IMR-90 (cell line): ENCODE measurements at regions not wholly inside any gene's neighbourhood (a gene's known extent, or its start where the extent isn't known, plus 50 kb on each side); places are given as distances from the start of the nearest gene placed in this dataset.

ENCODE experiments used
- ATAC-seq: fragments of 200-7000 bp; cut with Tn5 transposase; 2 replicates; pipeline ENCODE4 v1.9.1; 2020; ENCODE audit warnings: low read depth, mild to moderate bottlenecking, moderate library complexity
- BruUV-seq: library from RNA; stranded (reverse); fragments of 400-500 nt; replicated peaks from 2 replicates; lab custom pipeline; 2021; lab: Mats Ljungman, UMichigan
- CTCF ChIA-PET: fragments of 300-600 bp; formaldehyde crosslinking; extraction: SDS; loops from one replicate; lab custom pipeline; 2021; ENCODE audit warnings: antibody characterized with exemption; lab: Yijun Ruan, JAX
- POLR2A ChIA-PET: fragments of 300-600 bp; sonication (Branson Sonifier 250); formaldehyde crosslinking; loops from one replicate; lab custom pipeline; 2022; ENCODE audit warnings: antibody characterized with exemption; ENCODE audit not compliant: unreplicated experiment; lab: Charles Lee
- DNase-seq: peaks from one replicate; pipeline ENCODE4 v3.0.0; 2013
- H2AFZ ChIP-seq: replicated peaks from 2 replicates; pipeline ENCODE3; 2013; ENCODE audit warnings: low read length, mild to moderate bottlenecking; ENCODE audit not compliant: poor library complexity
- H2AK5ac ChIP-seq: 2 replicates; pipeline ENCODE4 v1.6.1; 2013; ENCODE audit warnings: low read depth, low read length, inconsistent platforms
- H2AK9ac ChIP-seq: replicated peaks from 2 replicates; pipeline ENCODE3; 2013; ENCODE audit warnings: mild to moderate bottlenecking, low read depth, low read length, moderate library complexity; ENCODE audit not compliant: poor library complexity
- H2BK120ac ChIP-seq: 2 replicates; pipeline ENCODE4 v1.6.1; 2013; ENCODE audit warnings: low read depth, low read length, inconsistent platforms
- H2BK15ac ChIP-seq: 3 replicates; pipeline ENCODE4 v1.6.1; 2013; ENCODE audit warnings: low read depth, low read length, inconsistent platforms
- H2BK20ac ChIP-seq: 2 replicates; pipeline ENCODE4 v1.6.1; 2013; ENCODE audit warnings: low read depth, mild to moderate bottlenecking, inconsistent platforms, low read length, moderate library complexity
- H2BK5ac ChIP-seq: 2 replicates; pipeline ENCODE4 v1.6.1; 2013; ENCODE audit warnings: mild to moderate bottlenecking, low read depth, low read length, inconsistent platforms; ENCODE audit not compliant: poor library complexity, severe bottlenecking
- H3K14ac ChIP-seq: replicated peaks from 2 replicates; pipeline ENCODE4 v1.6.1; 2013; ENCODE audit warnings: low read depth, low read length, inconsistent platforms
- H3K18ac ChIP-seq: 2 replicates; pipeline ENCODE4 v1.6.1; 2013; ENCODE audit warnings: low read depth, low read length, control low read depth
- H3K23ac ChIP-seq: 2 replicates; pipeline ENCODE4 v1.6.1; 2013; ENCODE audit warnings: low read depth, low read length, inconsistent platforms
- H3K27ac ChIP-seq: 2 replicates; pipeline ENCODE4 v1.5.1; 2013; ENCODE audit warnings: mild to moderate bottlenecking, control low read depth, low read length; ENCODE audit not compliant: insufficient read depth
- H3K27me3 ChIP-seq: 2 replicates; pipeline ENCODE4 v1.6.1; 2013; ENCODE audit warnings: low read length; ENCODE audit not compliant: control insufficient read depth, insufficient read depth
- H3K36me3 ChIP-seq: 2 replicates; pipeline ENCODE4 v1.6.1; 2013; ENCODE audit warnings: low read length, mixed read lengths; ENCODE audit not compliant: control insufficient read depth, insufficient read depth
- H3K4ac ChIP-seq: 2 replicates; pipeline ENCODE4 v1.6.1; 2013; ENCODE audit warnings: low read depth, low read length, inconsistent platforms
- H3K4me1 ChIP-seq: 2 replicates; pipeline ENCODE4 v1.6.1; 2013; ENCODE audit warnings: low read length, mixed read lengths; ENCODE audit not compliant: control insufficient read depth, insufficient read depth
- H3K4me2 ChIP-seq: 2 replicates; pipeline ENCODE4 v1.6.1; 2013; ENCODE audit warnings: low read depth, mild to moderate bottlenecking, control low read depth, low read length, moderate library complexity
- H3K4me3 ChIP-seq: 2 replicates; pipeline ENCODE4 v1.5.1; 2013; ENCODE audit warnings: low read depth, mild to moderate bottlenecking, control low read depth, low read length, moderate library complexity; ENCODE audit not compliant: insufficient read depth
- H3K56ac ChIP-seq: 2 replicates; pipeline ENCODE4 v1.6.1; 2013; ENCODE audit warnings: low read length, inconsistent platforms; ENCODE audit not compliant: insufficient read depth; ENCODE audit errors: extremely low read depth
- H3K79me1 ChIP-seq, 2 experiments: 2 replicates each; pipeline ENCODE4 v1.6.1; 2013; ENCODE audit warnings: low read length in 2 of 2, inconsistent platforms in 1 of 2, low read depth in 1 of 2
- H3K9ac ChIP-seq: 2 replicates; pipeline ENCODE4 v1.6.1; 2013; ENCODE audit warnings: low read depth, low read length, control low read depth
- H3K9me1 ChIP-seq: 2 replicates; pipeline ENCODE4 v1.6.1; 2013; ENCODE audit warnings: low read length, inconsistent platforms; ENCODE audit not compliant: insufficient read depth
- H3K9me3 ChIP-seq: 2 replicates; pipeline ENCODE4 v1.6.1; 2013; ENCODE audit warnings: low read length; ENCODE audit not compliant: control insufficient read depth, insufficient read depth
- H4K20me1 ChIP-seq: 2 replicates; pipeline ENCODE4 v1.6.1; 2013; ENCODE audit warnings: low read length, inconsistent platforms; ENCODE audit not compliant: insufficient read depth
- H4K5ac ChIP-seq: 2 replicates; pipeline ENCODE4 v1.6.1; 2013; ENCODE audit warnings: mild to moderate bottlenecking, low read depth, low read length, control low read depth
- H4K8ac ChIP-seq, 2 experiments: 2 replicates each; pipeline ENCODE4 v1.6.1; 2013; ENCODE audit warnings: low read depth in 2 of 2, low read length in 2 of 2, control low read depth in 1 of 2, inconsistent platforms in 1 of 2
- H4K91ac ChIP-seq: 2 replicates; pipeline ENCODE4 v1.6.1; 2013; ENCODE audit warnings: low read depth, low read length, inconsistent platforms; ENCODE audit not compliant: insufficient read depth
- BHLHE40 ChIP-seq: fragments of 150-350 bp; IDR thresholded peaks from 2 replicates; pipeline ENCODE4 v1.6.1; 2016; ENCODE audit warnings: mild to moderate bottlenecking, low read depth, low read length
- CEBPB ChIP-seq: IDR thresholded peaks from 2 replicates; pipeline ENCODE4 v1.6.1; 2012; ENCODE audit warnings: low read depth, low read length, improper control_type of control experiment
- CHD1 ChIP-seq: IDR thresholded peaks from 2 replicates; pipeline ENCODE4 v1.6.1; 2012; ENCODE audit warnings: low read depth, low read length, improper control_type of control experiment
- FOS ChIP-seq: fragments of 150-350 bp; IDR thresholded peaks from 2 replicates; pipeline ENCODE4 v1.6.1; 2016; ENCODE audit warnings: low read depth, low read length
- MAFK ChIP-seq: IDR thresholded peaks from 2 replicates; pipeline ENCODE4 v1.6.1; 2012; ENCODE audit warnings: low read depth, low read length, improper control_type of control experiment
- MAZ ChIP-seq: IDR thresholded peaks from 2 replicates; pipeline ENCODE4 v1.6.1; 2012; ENCODE audit warnings: low read depth, mild to moderate bottlenecking, low read length, improper control_type of control experiment, moderate library complexity, borderline replicate concordance
- MXI1 ChIP-seq: IDR thresholded peaks from 2 replicates; pipeline ENCODE4 v1.6.1; 2012; ENCODE audit warnings: low read depth, mild to moderate bottlenecking, low read length, moderate library complexity, borderline replicate concordance
- NFE2L2 ChIP-seq: fragments of 150-350 bp; IDR thresholded peaks from 2 replicates; pipeline ENCODE4 v1.6.1; 2016; ENCODE audit warnings: low read depth, mild to moderate bottlenecking, low read length
- POLR2A ChIP-seq: IDR thresholded peaks from 2 replicates; pipeline ENCODE4 v1.6.1; 2012; ENCODE audit warnings: mild to moderate bottlenecking, low read depth, low read length
- RAD21 ChIP-seq: IDR thresholded peaks from 2 replicates; pipeline ENCODE4 v1.6.1; 2012; ENCODE audit warnings: low read length, improper control_type of control experiment
- RCOR1 ChIP-seq: IDR thresholded peaks from 2 replicates; pipeline ENCODE4 v1.6.1; 2012; ENCODE audit warnings: mild to moderate bottlenecking, low read length, improper control_type of control experiment; ENCODE audit not compliant: insufficient replicate concordance
- RFX5 ChIP-seq: IDR thresholded peaks from 2 replicates; pipeline ENCODE4 v1.8.0; 2012; ENCODE audit warnings: low read depth, mild to moderate bottlenecking, low read length, moderate library complexity
- SMC3 ChIP-seq: fragments of 150-350 bp; IDR thresholded peaks from 2 replicates; pipeline ENCODE4 v1.6.1; 2016; ENCODE audit warnings: low read depth, mild to moderate bottlenecking, antibody characterized with exemption, low read length, moderate library complexity
- WGBS, 2 experiments: methylation state at CpG; one replicate each; pipeline versions ENCODE4 v1.1.5 to v1.1.7; 2013; ENCODE audit warnings: missing lambda C conversion rate in 2 of 2; ENCODE audit not compliant: insufficient read length in 1 of 2; ENCODE audit errors: extremely low coverage in 2 of 2; 5-methylcytosine and 5-hydroxymethylcytosine counted together
- dilution Hi-C: fragments of 300-500 bp; cut with HindIII; formaldehyde crosslinking; loops from one replicate; pipeline ENCODE4 v1.14.3; 2018; ENCODE audit warnings: low sequenced_read_pairs; ENCODE audit not compliant: unreplicated experiment
- in situ Hi-C: fragments of 300-500 bp; cut with MboI; formaldehyde crosslinking; loops from 3 replicates; pipeline ENCODE4 v1.14.3; 2019; ENCODE audit warnings: low sequenced_read_pairs, inconsistent platforms, mixed read lengths
- intact Hi-C: fragments of 100-400 bp; cut with micrococcal nuclease; formaldehyde crosslinking; loops from 2 replicates; pipeline ENCODE4 v1.10.0; 2022
- TF ChIP-seq, protein P1 (sequence below): fragments of 150-350 bp; IDR thresholded peaks from 2 replicates; pipeline ENCODE4 v1.6.1; 2016; ENCODE audit warnings: low read depth, mild to moderate bottlenecking, low read length, moderate library complexity, borderline replicate concordance
- TF ChIP-seq, protein P2 (sequence below): conservative IDR thresholded peaks from 2 replicates; pipeline ENCODE4 v1.5.1; 2012; ENCODE audit warnings: mild to moderate bottlenecking, low read depth, low read length, improper control_type of control experiment
- TF ChIP-seq, protein P3 (sequence below): fragments of 150-350 bp; IDR thresholded peaks from 2 replicates; pipeline ENCODE4 v1.6.1; 2017; ENCODE audit warnings: mild to moderate bottlenecking, antibody characterized with exemption, low read length, low read depth

DNA sequence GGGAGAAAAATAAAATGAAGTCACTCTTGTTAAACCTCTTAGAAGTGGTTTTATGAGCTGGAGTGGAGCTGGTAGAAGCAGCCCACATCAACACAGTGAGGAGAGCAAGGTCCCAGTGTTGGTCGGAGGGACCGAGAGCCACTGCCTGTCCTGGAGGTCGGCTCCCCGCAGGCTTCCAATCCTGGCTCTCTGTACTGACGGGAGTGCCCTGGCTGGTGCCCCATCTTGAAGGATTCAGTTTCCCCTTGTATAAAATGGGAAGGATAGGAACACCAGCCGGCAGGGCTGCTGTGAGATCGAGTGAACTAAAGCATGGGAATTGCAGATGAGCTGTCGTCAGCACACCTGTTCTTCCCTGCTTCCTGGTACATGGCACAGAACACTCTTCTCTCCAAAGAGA, 104.3 kb upstream of the ID2 start:
- Histone ChIP-seq H2AFZ (no peak overlapping the region), H4K8ac (no peak overlapping the region), H3K79me1 (no peaks in the 10 kb centered on the region), H3K14ac (no peak overlapping the region), H3K27me3 (no peaks in the 10 kb centered on the region), H3K9me1 (peaks cover 4% of the 10 kb centered on the region; the same call in 1 of the 2 replicates), H4K20me1 (no peaks in the 10 kb centered on the region), H3K23ac (no peak overlapping the region), H2BK20ac (no peak overlapping the region), H4K5ac (no peak overlapping the region), H2BK15ac (no peak overlapping the region), H2AK5ac (no peak overlapping the region), H3K9ac (no peak overlapping the region), H3K36me3 (no peaks in the 10 kb centered on the region), H3K56ac (no peak overlapping the region), H3K18ac (no peak overlapping the region), H3K27ac (no peak overlapping the region), H3K9me3 (no peaks in the 10 kb centered on the region), H3K4me2 (no peak overlapping the region), H3K4me3 (no peak overlapping the region), H3K4me1 (peaks cover 7% of the 10 kb centered on the region; the same call in 1 of the 2 replicates), H2BK120ac (no peak overlapping the region), H3K4ac (no peak overlapping the region), H4K91ac (no peak overlapping the region), H2BK5ac (no peak overlapping the region), H2AK9ac (no peak overlapping the region)
- no peak for ATAC-seq
- DNase-seq = no peak
- POLR2A ChIA-PET = no interaction called here
- intact Hi-C loops = no loop called here
- no TSS peak for BruUV-seq
- dilution Hi-C loops = no loop called here
- CTCF ChIA-PET = no interaction called here
- WGBS, 2 experiments = no CpG with 5 or more reads among the region's 8 CpGs
- no peak for TF ChIP-seq RCOR1
- TF ChIP-seq RAD21 = no peak
- no peak for TF ChIP-seq RFX5
- no peak for TF ChIP-seq MAFK
- TF ChIP-seq BHLHE40 = no peak
- TF ChIP-seq POLR2A = no peak
- TF ChIP-seq CEBPB = no peak
- TF ChIP-seq NFE2L2 = no peak
- TF ChIP-seq, protein P1, sequence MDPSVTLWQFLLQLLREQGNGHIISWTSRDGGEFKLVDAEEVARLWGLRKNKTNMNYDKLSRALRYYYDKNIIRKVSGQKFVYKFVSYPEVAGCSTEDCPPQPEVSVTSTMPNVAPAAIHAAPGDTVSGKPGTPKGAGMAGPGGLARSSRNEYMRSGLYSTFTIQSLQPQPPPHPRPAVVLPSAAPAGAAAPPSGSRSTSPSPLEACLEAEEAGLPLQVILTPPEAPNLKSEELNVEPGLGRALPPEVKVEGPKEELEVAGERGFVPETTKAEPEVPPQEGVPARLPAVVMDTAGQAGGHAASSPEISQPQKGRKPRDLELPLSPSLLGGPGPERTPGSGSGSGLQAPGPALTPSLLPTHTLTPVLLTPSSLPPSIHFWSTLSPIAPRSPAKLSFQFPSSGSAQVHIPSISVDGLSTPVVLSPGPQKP = no peak
- no peak for TF ChIP-seq MXI1
- TF ChIP-seq, protein P2, sequence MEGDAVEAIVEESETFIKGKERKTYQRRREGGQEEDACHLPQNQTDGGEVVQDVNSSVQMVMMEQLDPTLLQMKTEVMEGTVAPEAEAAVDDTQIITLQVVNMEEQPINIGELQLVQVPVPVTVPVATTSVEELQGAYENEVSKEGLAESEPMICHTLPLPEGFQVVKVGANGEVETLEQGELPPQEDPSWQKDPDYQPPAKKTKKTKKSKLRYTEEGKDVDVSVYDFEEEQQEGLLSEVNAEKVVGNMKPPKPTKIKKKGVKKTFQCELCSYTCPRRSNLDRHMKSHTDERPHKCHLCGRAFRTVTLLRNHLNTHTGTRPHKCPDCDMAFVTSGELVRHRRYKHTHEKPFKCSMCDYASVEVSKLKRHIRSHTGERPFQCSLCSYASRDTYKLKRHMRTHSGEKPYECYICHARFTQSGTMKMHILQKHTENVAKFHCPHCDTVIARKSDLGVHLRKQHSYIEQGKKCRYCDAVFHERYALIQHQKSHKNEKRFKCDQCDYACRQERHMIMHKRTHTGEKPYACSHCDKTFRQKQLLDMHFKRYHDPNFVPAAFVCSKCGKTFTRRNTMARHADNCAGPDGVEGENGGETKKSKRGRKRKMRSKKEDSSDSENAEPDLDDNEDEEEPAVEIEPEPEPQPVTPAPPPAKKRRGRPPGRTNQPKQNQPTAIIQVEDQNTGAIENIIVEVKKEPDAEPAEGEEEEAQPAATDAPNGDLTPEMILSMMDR = no peak
- no peak for TF ChIP-seq CHD1
- TF ChIP-seq SMC3 = no peak
- TF ChIP-seq, protein P3, sequence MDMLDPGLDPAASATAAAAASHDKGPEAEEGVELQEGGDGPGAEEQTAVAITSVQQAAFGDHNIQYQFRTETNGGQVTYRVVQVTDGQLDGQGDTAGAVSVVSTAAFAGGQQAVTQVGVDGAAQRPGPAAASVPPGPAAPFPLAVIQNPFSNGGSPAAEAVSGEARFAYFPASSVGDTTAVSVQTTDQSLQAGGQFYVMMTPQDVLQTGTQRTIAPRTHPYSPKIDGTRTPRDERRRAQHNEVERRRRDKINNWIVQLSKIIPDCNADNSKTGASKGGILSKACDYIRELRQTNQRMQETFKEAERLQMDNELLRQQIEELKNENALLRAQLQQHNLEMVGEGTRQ = no peak
- no peak for TF ChIP-seq MAZ
- no peak for TF ChIP-seq FOS
- in situ Hi-C loops = no loop called here
